ENCODE measurements at regions not wholly inside any gene's neighbourhood (a gene's known extent, or its start where the extent isn't known, plus 50 kb on each side); places are given as distances from the start of the nearest gene placed in this dataset.

DNA sequence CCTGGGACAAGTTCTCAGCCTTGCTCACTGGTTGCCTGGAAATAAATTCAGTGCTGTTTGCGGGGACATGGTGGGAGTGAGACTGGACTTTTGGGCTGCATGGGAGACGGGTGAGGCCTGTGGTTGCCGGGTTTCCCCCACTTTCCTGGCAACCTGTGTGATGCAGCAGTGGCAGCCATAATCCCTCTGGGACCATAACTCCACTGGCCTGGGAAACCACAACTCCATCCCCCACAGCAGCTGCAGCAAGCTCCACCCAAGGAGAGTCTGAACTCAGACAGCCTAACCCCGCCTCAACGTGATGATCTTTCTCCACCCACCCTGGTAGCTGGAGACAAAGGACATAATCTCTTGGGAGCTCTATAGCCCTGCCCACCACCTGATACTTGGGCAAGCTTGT lies 349.9 kb downstream of the PIK3R1 start:
- Histone ChIP-seq H3K27me3 (no peaks in the 10 kb centered on the region), H3K36me3 (replicated peaks in 1 of 2; ENCODE audit: insufficient read depth in 1 of 2, low read depth in 2 of 2) (no peaks in the 10 kb centered on the region), H3K4me3 (no peak overlapping the region), H3K4me1 (peaks cover 7% of the 10 kb centered on the region), H3K9me3 (no peaks in the 10 kb centered on the region), H3K27ac (no peak overlapping the region)
- intact Hi-C loops (cut with DNase I), result no loop called here
- WGBS, 2 donors, result 70 to 86% methylated on average over 2 to 5 of the region's 5 CpGs
- TF ChIP-seq POLR2A (IDR thresholded peaks at IDR 0.05) (no peak), CTCF (IDR thresholded peaks at IDR 0.05) (no peak)
- DNase-seq (no peak), ATAC-seq (no peak)

DNA sequence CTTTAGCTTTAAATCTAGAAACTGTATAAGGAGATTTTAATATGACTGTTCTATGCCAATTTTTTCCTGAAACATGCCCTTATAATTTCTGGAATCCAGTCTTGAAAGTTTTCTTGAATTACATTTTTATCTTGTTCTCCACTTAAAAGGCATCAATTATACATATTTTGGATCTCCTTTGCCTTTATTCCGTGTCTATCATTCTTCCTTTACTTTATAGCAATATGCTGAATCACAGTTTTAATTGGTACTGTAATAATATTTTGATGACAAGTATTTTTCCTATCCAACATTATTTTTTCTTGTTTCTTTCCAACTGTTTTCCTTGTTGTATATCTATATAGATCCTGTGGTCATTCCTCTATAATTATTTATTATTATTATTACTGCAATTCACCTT lies 361.2 kb downstream of the PIK3R1 start:
- ATAC-seq (no peak), DNase-seq (no peak)
- Histone ChIP-seq H3K9me3 (no peaks in the 10 kb centered on the region), H3K4me3 (no peak overlapping the region), H3K4me1 (no peaks in the 10 kb centered on the region), H3K36me3 (replicated peaks in 1 of 2; ENCODE audit: insufficient read depth in 1 of 2, low read depth in 2 of 2) (no peaks in the 10 kb centered on the region), H3K27ac (no peak overlapping the region), H3K27me3 (no peaks in the 10 kb centered on the region)
- intact Hi-C loops (cut with DNase I), result no loop called here
- no peak for TF ChIP-seq POLR2A (IDR thresholded peaks at IDR 0.05)
- TF ChIP-seq CTCF (IDR thresholded peaks at IDR 0.05), result no peak
- WGBS, 2 donors, result 56 to 79% methylated on average over 1 of the region's 1 CpG

GRCh38 chr5:68582284-68582683 lies 366.7 kb downstream of the PIK3R1 start:
- no peak for ATAC-seq
- DNase-seq, result no peak
- H3K9me3 ChIP-seq, result no peaks in the 10 kb centered on the region
- no peak overlapping the region for H3K4me3 ChIP-seq
- H3K27ac ChIP-seq, result no peak overlapping the region
- no peak for TF ChIP-seq CTCF (IDR thresholded peaks at IDR 0.05)
- TF ChIP-seq POLR2A (IDR thresholded peaks at IDR 0.05), result no peak
- intact Hi-C loops (cut with DNase I), result no loop called here
- no peaks in the 10 kb centered on the region for H3K36me3 ChIP-seq (replicated peaks in 1 of 2; ENCODE audit: insufficient read depth in 1 of 2, low read depth in 2 of 2)
- H3K27me3 ChIP-seq, result no peaks in the 10 kb centered on the region
- 71 to 78% methylated on average over 1 of the region's 1 CpG for WGBS, 2 donors
- H3K4me1 ChIP-seq, result no peaks in the 10 kb centered on the region

GRCh38 chr5:68587171-68587570 lies 371.6 kb downstream of the PIK3R1 start:
- no peak overlapping the region for H3K4me3 ChIP-seq
- no peak overlapping the region for H3K27ac ChIP-seq
- H3K4me1 ChIP-seq, result no peaks in the 10 kb centered on the region
- no peak for ATAC-seq
- no peak for DNase-seq
- no peaks in the 10 kb centered on the region for H3K9me3 ChIP-seq
- no peaks in the 10 kb centered on the region for H3K36me3 ChIP-seq (replicated peaks in 1 of 2; ENCODE audit: insufficient read depth in 1 of 2, low read depth in 2 of 2)
- intact Hi-C loops (cut with DNase I), result no loop called here
- TF ChIP-seq POLR2A (IDR thresholded peaks at IDR 0.05) (no peak), CTCF (IDR thresholded peaks at IDR 0.05) (no peak)
- no peaks in the 10 kb centered on the region for H3K27me3 ChIP-seq

DNA sequence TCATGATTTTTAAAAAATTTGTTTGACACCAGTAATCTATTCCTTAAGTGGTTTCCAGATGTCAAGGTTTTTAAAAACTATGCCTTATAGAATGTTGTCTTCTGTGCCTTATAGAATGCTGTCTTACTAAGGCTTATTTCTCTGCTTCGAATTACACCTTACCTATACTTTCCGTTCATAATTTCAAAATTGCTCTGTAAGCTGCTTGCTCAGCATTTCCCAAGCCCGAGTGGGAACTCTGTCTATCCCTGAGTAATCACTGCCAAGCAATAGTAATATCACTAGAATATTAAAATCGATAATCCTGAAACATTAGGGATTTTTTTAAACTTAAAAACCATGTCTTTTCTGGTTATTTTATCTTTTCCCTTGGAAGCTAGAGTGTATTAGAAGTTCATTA lies 376.3 kb downstream of the PIK3R1 start:
- WGBS, 2 donors, result 73 to 74% methylated on average over 4 of the region's 4 CpGs
- no peak for DNase-seq
- intact Hi-C loops (cut with DNase I), result no loop called here

More for the DNA sequence above, 376.3 kb downstream of the PIK3R1 start:
- no peaks in the 10 kb centered on the region for H3K36me3 ChIP-seq (replicated peaks in 1 of 2; ENCODE audit: insufficient read depth in 1 of 2, low read depth in 2 of 2)
- no peaks in the 10 kb centered on the region for H3K4me1 ChIP-seq
- no peaks in the 10 kb centered on the region for H3K9me3 ChIP-seq
- TF ChIP-seq CTCF (IDR thresholded peaks at IDR 0.05) (no peak), POLR2A (IDR thresholded peaks at IDR 0.05) (no peak)
- no peak overlapping the region for H3K4me3 ChIP-seq
- H3K27ac ChIP-seq, result no peak overlapping the region
- ATAC-seq, result no peak
- H3K27me3 ChIP-seq, result no peaks in the 10 kb centered on the region
